Fibroblast of lung (primary cell): ENCODE measurements at regions not wholly inside any gene's neighbourhood (a gene's known extent, or its start where the extent isn't known, plus 50 kb on each side); places are given as distances from the start of the nearest gene placed in this dataset.

ENCODE experiments used
- DNase-seq, 2 donors: peaks; one replicate each; pipeline versions ENCODE4 v3.0.0 to v3.0.0-alpha.2; 2010; ENCODE audit warnings: low read depth in 2 of 2
- H2AFZ ChIP-seq: 2 replicates; pipeline ENCODE4 v1.5.1; 2012; ENCODE audit warnings: low read length, control low read depth, inconsistent platforms
- H3K27ac ChIP-seq: 2 replicates; pipeline ENCODE4 v1.5.1; 2011; ENCODE audit warnings: low read length, control low read depth; ENCODE audit not compliant: insufficient read depth
- H3K27me3 ChIP-seq: 2 replicates; pipeline ENCODE4 v1.5.1; 2011; ENCODE audit warnings: mild to moderate bottlenecking, low read length; ENCODE audit not compliant: control insufficient read depth, insufficient read depth
- H3K36me3 ChIP-seq: 2 replicates; pipeline ENCODE4 v1.5.1; 2011; ENCODE audit warnings: low read length; ENCODE audit not compliant: control insufficient read depth, insufficient read depth
- H3K4me1 ChIP-seq: 2 replicates; pipeline ENCODE4 v1.5.1; 2011; ENCODE audit warnings: low read length; ENCODE audit not compliant: control insufficient read depth, insufficient read depth; ENCODE audit errors: extremely low read depth
- H3K4me2 ChIP-seq: 2 replicates; pipeline ENCODE4 v1.5.1; 2011; ENCODE audit warnings: low read length, control low read depth; ENCODE audit not compliant: insufficient read depth; ENCODE audit errors: extremely low read depth
- H3K4me3 ChIP-seq, 4 experiments: fragments of 200-600 bp in 1 of 4; sonication (generic) in 1 of 4; replicated peaks in 1 of 4; 2 replicates each; pipeline ENCODE4 v1.5.1; 2011 to 2016; ENCODE audit warnings: low read length in 4 of 4, low read depth in 3 of 4, mild to moderate bottlenecking in 3 of 4, control low read depth in 2 of 4, inconsistent platforms in 1 of 4, mixed read lengths in 1 of 4; ENCODE audit not compliant: insufficient read depth in 1 of 4; ENCODE audit errors: control extremely low read depth in 1 of 4
- H3K79me2 ChIP-seq: 2 replicates; pipeline ENCODE4 v1.5.1; 2012; ENCODE audit warnings: mild to moderate bottlenecking, low read length, inconsistent platforms; ENCODE audit not compliant: control insufficient read depth, insufficient read depth
- H3K9ac ChIP-seq: 2 replicates; pipeline ENCODE4 v1.5.1; 2011; ENCODE audit warnings: mild to moderate bottlenecking, low read length, control low read depth; ENCODE audit not compliant: insufficient read depth
- H3K9me3 ChIP-seq: 2 replicates; pipeline ENCODE4 v1.5.1; 2012; ENCODE audit warnings: low read depth, low read length; ENCODE audit not compliant: control insufficient read depth, insufficient read depth
- H4K20me1 ChIP-seq: 2 replicates; pipeline ENCODE4 v1.5.1; 2011; ENCODE audit warnings: low read length; ENCODE audit not compliant: control insufficient read depth, insufficient read depth; ENCODE audit errors: extremely low read depth
- CTCF ChIP-seq, 2 donors: IDR thresholded peaks in 1 of 2; conservative IDR thresholded peaks in 1 of 2; 1 replicate in 1 of 2; 2 replicates in 1 of 2; pipeline ENCODE4 v1.5.1; 2011 to 2012; ENCODE audit warnings: low read length in 2 of 2, control low read depth in 1 of 2, inconsistent platforms in 1 of 2, low read depth in 1 of 2, mild to moderate bottlenecking in 1 of 2
- EZH2 ChIP-seq: IDR thresholded peaks from 2 replicates; pipeline ENCODE4 v1.5.1; 2012; ENCODE audit warnings: low read length, control low read depth, mild to moderate bottlenecking; ENCODE audit errors: missing control alignments

GRCh38 chr6:85314586-85314985, 135.3 kb upstream of the NT5E start:
- no peak for DNase-seq
- Histone ChIP-seq H3K79me2 (no peaks in the 10 kb centered on the region), H3K4me2 (no peak overlapping the region), H3K27me3 (no peaks in the 10 kb centered on the region), H3K9ac (no peak overlapping the region), H4K20me1 (no peaks in the 10 kb centered on the region), H3K27ac (no peak overlapping the region), H3K4me1 (no peaks in the 10 kb centered on the region), H3K4me3 (no peak overlapping the region), H3K9me3 (no peaks in the 10 kb centered on the region), H3K36me3 (no peaks in the 10 kb centered on the region), H2AFZ (no peak overlapping the region)
- TF ChIP-seq CTCF (conservative IDR thresholded peaks at IDR 0.05 in 1 of 2, IDR thresholded peaks at IDR 0.05 in 1 of 2; ENCODE audit: low read depth in 1 of 2, low read length in 2 of 2): no peak
- no peak for TF ChIP-seq EZH2

GRCh38 chr6:85300581-85300980, 149.3 kb upstream of the NT5E start:
- no peak overlapping the region for H3K27ac ChIP-seq
- H2AFZ ChIP-seq: no peak overlapping the region
- no peak for DNase-seq
- no peaks in the 10 kb centered on the region for H3K4me1 ChIP-seq
- H3K9me3 ChIP-seq: no peaks in the 10 kb centered on the region
- no peak overlapping the region for H3K4me2 ChIP-seq
- no peaks in the 10 kb centered on the region for H3K79me2 ChIP-seq
- no peaks in the 10 kb centered on the region for H4K20me1 ChIP-seq
- H3K4me3 ChIP-seq: no peak overlapping the region
- no peaks in the 10 kb centered on the region for H3K36me3 ChIP-seq
- TF ChIP-seq EZH2 (no peak), CTCF (conservative IDR thresholded peaks at IDR 0.05 in 1 of 2, IDR thresholded peaks at IDR 0.05 in 1 of 2; ENCODE audit: low read depth in 1 of 2, low read length in 2 of 2) (no peak)
- H3K9ac ChIP-seq: no peak overlapping the region
- H3K27me3 ChIP-seq: no peaks in the 10 kb centered on the region

GRCh38 chr6:85298553-85298952, 151.3 kb upstream of the NT5E start:
- H3K4me1 ChIP-seq: no peaks in the 10 kb centered on the region
- H3K9ac ChIP-seq: no peak overlapping the region
- no peak overlapping the region for H2AFZ ChIP-seq
- H4K20me1 ChIP-seq: no peaks in the 10 kb centered on the region
- no peak for TF ChIP-seq CTCF (conservative IDR thresholded peaks at IDR 0.05 in 1 of 2, IDR thresholded peaks at IDR 0.05 in 1 of 2; ENCODE audit: low read depth in 1 of 2, low read length in 2 of 2)
- no peak for TF ChIP-seq EZH2
- H3K4me3 ChIP-seq: no peak overlapping the region
- no peak overlapping the region for H3K4me2 ChIP-seq
- no peaks in the 10 kb centered on the region for H3K27me3 ChIP-seq
- no peaks in the 10 kb centered on the region for H3K79me2 ChIP-seq
- DNase-seq: no peak
- H3K9me3 ChIP-seq: no peaks in the 10 kb centered on the region
- H3K27ac ChIP-seq: no peak overlapping the region
- no peaks in the 10 kb centered on the region for H3K36me3 ChIP-seq
